Osteoblast (primary cell): ENCODE measurements at regions not wholly inside any gene's neighbourhood (a gene's known extent, or its start where the extent isn't known, plus 50 kb on each side); places are given as distances from the start of the nearest gene placed in this dataset.

Source experiments
- DNase-seq: peaks from one replicate; pipeline ENCODE4 v3.0.0; 2011; ENCODE audit warnings: low spot score, mixed read lengths; ENCODE audit not compliant: insufficient read length; ENCODE audit errors: missing footprints
- H2AFZ ChIP-seq: 2 replicates; pipeline ENCODE4 v1.6.0; 2011; ENCODE audit warnings: mild to moderate bottlenecking, low read length
- H3K27ac ChIP-seq: 2 replicates; pipeline ENCODE4 v1.5.1; 2011; ENCODE audit warnings: mild to moderate bottlenecking, low read depth, low read length, moderate library complexity
- H3K27me3 ChIP-seq: 2 replicates; pipeline ENCODE4 v1.6.0; 2012; ENCODE audit warnings: mild to moderate bottlenecking, control low read depth, inconsistent platforms, low read length, moderate library complexity; ENCODE audit not compliant: insufficient read depth
- H3K36me3 ChIP-seq: 2 replicates; pipeline ENCODE4 v1.5.1; 2011; ENCODE audit warnings: mild to moderate bottlenecking, low read length, control low read depth, moderate library complexity; ENCODE audit not compliant: insufficient read depth
- H3K4me1 ChIP-seq: 2 replicates; pipeline ENCODE4 v1.5.1; 2011; ENCODE audit warnings: mild to moderate bottlenecking, low read length, control low read depth, moderate library complexity; ENCODE audit not compliant: insufficient read depth
- H3K4me2 ChIP-seq: 2 replicates; pipeline ENCODE4 v1.6.0; 2011; ENCODE audit warnings: mild to moderate bottlenecking, low read length; ENCODE audit not compliant: insufficient read depth
- H3K4me3 ChIP-seq: fragments of 200-600 bp; sonication (generic); 3 replicates; pipeline ENCODE4 v1.5.1; 2012; ENCODE audit warnings: mild to moderate bottlenecking, low read length, inconsistent platforms; ENCODE audit not compliant: insufficient read depth
- H3K79me2 ChIP-seq: 2 replicates; pipeline ENCODE4 v1.6.0; 2012; ENCODE audit warnings: mild to moderate bottlenecking, low read length, control low read depth, inconsistent platforms; ENCODE audit not compliant: insufficient read depth
- H3K9me3 ChIP-seq: 2 replicates; pipeline ENCODE4 v1.5.1; 2011; ENCODE audit warnings: low read depth, low read length, control low read depth
- H4K20me1 ChIP-seq: 2 replicates; pipeline ENCODE4 v1.6.0; 2012; ENCODE audit warnings: mild to moderate bottlenecking, low read length, control low read depth; ENCODE audit not compliant: insufficient read depth
- CTCF ChIP-seq: IDR thresholded peaks from 2 replicates; pipeline ENCODE4 v1.5.1; 2011; ENCODE audit warnings: mild to moderate bottlenecking, low read depth, low read length, moderate library complexity; ENCODE audit errors: extremely low read depth

DNA sequence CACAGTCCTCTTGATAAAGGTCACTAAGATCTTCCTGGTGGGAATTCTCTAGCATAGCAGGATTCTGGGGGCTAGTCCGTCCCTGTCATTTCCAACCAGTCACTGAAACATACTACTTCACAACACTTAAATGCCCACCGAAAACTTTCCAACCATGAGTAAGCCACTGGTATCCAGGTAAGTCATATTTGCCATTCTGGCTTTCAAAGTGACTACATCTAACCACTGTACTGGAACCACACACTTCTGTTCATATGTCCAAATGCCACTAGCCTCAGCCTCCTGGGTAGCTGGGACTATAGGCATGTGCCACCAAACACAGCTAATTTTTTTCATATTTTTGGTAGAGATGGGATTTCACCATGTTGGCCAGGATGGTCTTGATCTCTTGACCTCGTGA is 64.3 kb upstream of the VANGL1 start:
- no peaks in the 10 kb centered on the region for H3K36me3 ChIP-seq

DNA sequence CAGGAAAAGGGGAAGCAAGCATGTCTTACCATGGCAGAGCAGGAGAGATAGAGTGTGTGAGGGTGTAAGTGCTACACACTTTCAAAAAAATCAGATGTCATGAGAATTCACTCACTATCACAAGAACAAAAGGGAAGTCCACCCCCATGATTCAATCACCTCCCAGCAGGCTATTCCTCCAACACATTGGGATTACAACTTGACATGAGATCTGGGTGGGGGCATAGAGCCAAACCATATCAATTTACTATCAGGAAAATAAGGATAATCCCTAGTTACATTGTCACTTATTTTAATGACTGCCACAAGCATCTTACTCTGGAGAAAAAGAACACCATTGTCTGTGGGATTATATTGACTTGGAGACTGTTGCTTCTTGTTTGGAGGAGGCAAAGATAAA is 66.1 kb upstream of the VANGL1 start:
- H3K4me3 ChIP-seq = no peak overlapping the region
- H3K27ac ChIP-seq = no peak overlapping the region

More for the DNA sequence above, 64.3 kb upstream of the VANGL1 start:
- Histone ChIP-seq H3K4me1 (no peaks in the 10 kb centered on the region), H3K4me2 (no peak overlapping the region), H3K9me3 (peaks cover 4% of the 10 kb centered on the region), H3K79me2 (no peaks in the 10 kb centered on the region), H4K20me1 (no peaks in the 10 kb centered on the region), H3K27ac (no peak overlapping the region), H3K4me3 (no peak overlapping the region), H2AFZ (no peak overlapping the region), H3K27me3 (no peaks in the 10 kb centered on the region)
- no peak for TF ChIP-seq CTCF
- no peak for DNase-seq

GRCh38 chr1:115572710-115573109 is 69.1 kb upstream of the VANGL1 start:
- Histone ChIP-seq H3K27ac (no peak overlapping the region), H3K4me3 (no peak overlapping the region), H2AFZ (no peak overlapping the region), H3K9me3 (peaks cover 6% of the 10 kb centered on the region), H3K4me2 (no peak overlapping the region), H3K36me3 (no peaks in the 10 kb centered on the region), H4K20me1 (no peaks in the 10 kb centered on the region), H3K27me3 (no peaks in the 10 kb centered on the region), H3K79me2 (no peaks in the 10 kb centered on the region), H3K4me1 (no peaks in the 10 kb centered on the region)
- DNase-seq = no peak
- no peak for TF ChIP-seq CTCF

More for the DNA sequence above, 66.1 kb upstream of the VANGL1 start:
- H3K4me2 ChIP-seq = no peak overlapping the region
- DNase-seq = no peak
- no peaks in the 10 kb centered on the region for H3K79me2 ChIP-seq
- H4K20me1 ChIP-seq = no peaks in the 10 kb centered on the region
- H2AFZ ChIP-seq = no peak overlapping the region
- H3K27me3 ChIP-seq = no peaks in the 10 kb centered on the region
- no peak for TF ChIP-seq CTCF
- H3K9me3 ChIP-seq = peaks cover 4% of the 10 kb centered on the region
- no peaks in the 10 kb centered on the region for H3K36me3 ChIP-seq
- no peaks in the 10 kb centered on the region for H3K4me1 ChIP-seq

- no peaks in the 10 kb centered on the region for H3K79me2 ChIP-seq
- DNase-seq = no peak
- no peak overlapping the region for H2AFZ ChIP-seq
These were observed 74.3 kb upstream of the VANGL1 start for GRCh38 chr1:115567431-115567830.

More at GRCh38 chr1:115567431-115567830, 74.3 kb upstream of the VANGL1 start:
- Histone ChIP-seq H3K36me3 (no peaks in the 10 kb centered on the region), H3K4me2 (no peak overlapping the region), H3K4me3 (no peak overlapping the region), H3K27ac (no peak overlapping the region), H3K27me3 (peaks cover 17% of the 10 kb centered on the region), H4K20me1 (no peaks in the 10 kb centered on the region), H3K9me3 (peaks cover 4% of the 10 kb centered on the region), H3K4me1 (no peaks in the 10 kb centered on the region)
- no peak for TF ChIP-seq CTCF
